GM10266 (cell line): ENCODE measurements at regions not wholly inside any gene's neighbourhood (a gene's known extent, or its start where the extent isn't known, plus 50 kb on each side); places are given as distances from the start of the nearest gene placed in this dataset.

Source experiments
- DNase-seq: peaks from one replicate; pipeline ENCODE4 v3.0.0; 2012; ENCODE audit errors: extremely low spot score
- CTCF ChIP-seq: IDR thresholded peaks from 2 replicates; pipeline ENCODE4 v1.5.1; 2012; ENCODE audit warnings: mild to moderate bottlenecking, low read depth; ENCODE audit not compliant: control insufficient read depth, insufficient read depth; ENCODE audit errors: missing control alignments

- no peak for DNase-seq
- TF ChIP-seq CTCF = no peak
Measured at GRCh38 chr2:36031471-36031870, 324.1 kb upstream of the CRIM1 start.

- TF ChIP-seq CTCF = no peak
- DNase-seq = no peak
Measured at GRCh38 chr2:36027616-36028015, 328.0 kb upstream of the CRIM1 start.

GRCh38 chr2:36013064-36013463, 342.5 kb upstream of the CRIM1 start:
- no peak for DNase-seq
- no peak for TF ChIP-seq CTCF

GRCh38 chr2:36006444-36006843, 349.1 kb upstream of the CRIM1 start:
- TF ChIP-seq CTCF = no peak

GRCh38 chr2:36002941-36003340, 352.6 kb upstream of the CRIM1 start:
- DNase-seq = no peak
- no peak for TF ChIP-seq CTCF

More at GRCh38 chr2:36006444-36006843, 349.1 kb upstream of the CRIM1 start:
- no peak for DNase-seq

GRCh38 chr2:35997488-35997887, 358.1 kb upstream of the CRIM1 start:
- DNase-seq = no peak
- TF ChIP-seq CTCF = no peak

GRCh38 chr2:35989503-35989902, 366.1 kb upstream of the CRIM1 start:
- DNase-seq = no peak

More at GRCh38 chr2:35989503-35989902, 366.1 kb upstream of the CRIM1 start:
- no peak for TF ChIP-seq CTCF
